ENCODE measurements at regions not wholly inside any gene's neighbourhood (a gene's known extent, or its start where the extent isn't known, plus 50 kb on each side); places are given as distances from the start of the nearest gene placed in this dataset.

DNA sequence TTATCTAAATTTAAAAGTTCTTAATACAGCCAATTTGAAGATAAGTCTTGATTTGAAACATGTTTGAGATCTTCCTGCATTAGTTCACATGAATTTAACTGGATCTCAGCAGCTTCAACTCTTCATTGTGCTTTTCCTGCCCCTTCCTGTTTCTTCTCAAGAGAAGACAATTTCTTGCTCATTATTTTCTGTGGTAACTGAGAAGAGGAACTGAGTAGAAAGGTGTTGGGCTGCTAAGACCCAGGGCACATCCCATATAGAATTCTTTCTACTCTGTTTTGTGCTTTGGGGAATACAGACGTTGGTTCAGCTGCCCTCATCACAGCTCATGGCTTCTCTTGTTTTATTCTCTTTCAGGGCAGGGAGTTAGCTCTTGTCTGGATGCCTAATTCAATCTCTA lies 110.2 kb downstream of the SNAPC1 start:
- no peak overlapping the region for H3K18ac ChIP-seq (ENCODE audit: low read depth in 1 of 2, low read length in 2 of 2)
- peaks cover 20% of the 10 kb centered on the region for H3K9me3 ChIP-seq (ENCODE audit: control insufficient read depth, low read length)
- no peak overlapping the region for H3K23ac ChIP-seq (ENCODE audit: low read length in 2 of 2)
- H2BK12ac ChIP-seq (ENCODE audit: low read length in 2 of 2): no peak overlapping the region
- no peak overlapping the region for H4K91ac ChIP-seq (ENCODE audit: low read length)
- H3K14ac ChIP-seq (ENCODE audit: low read length in 2 of 2): no peak overlapping the region
- no peak overlapping the region for H2AK5ac ChIP-seq (ENCODE audit: low read length, severe bottlenecking)
- H4K8ac ChIP-seq (ENCODE audit: low read length): no peak overlapping the region
- H3K36me3 ChIP-seq (ENCODE audit: control insufficient read depth in 1 of 2, insufficient read depth in 2 of 2, low read depth in 1 of 2, low read length in 2 of 2): no peaks in the 10 kb centered on the region
- WGBS: no CpG with 5 or more reads among the region's 1 CpG
- no peak overlapping the region for H3K9ac ChIP-seq (ENCODE audit: low read length)
- H3K4me2 ChIP-seq (ENCODE audit: low read length, poor library complexity, severe bottlenecking): no peak overlapping the region
- H3K27ac ChIP-seq (ENCODE audit: low read length, poor library complexity, severe bottlenecking): no peak overlapping the region
- no peak overlapping the region for H2BK5ac ChIP-seq (ENCODE audit: low read depth, low read length, poor library complexity, severe bottlenecking)
- no peak overlapping the region for H2BK120ac ChIP-seq (ENCODE audit: low read depth, low read length)
- no peaks in the 10 kb centered on the region for H3K79me1 ChIP-seq (replicated peaks; ENCODE audit: low read length, poor library complexity, severe bottlenecking)
- no peak overlapping the region for H3K4ac ChIP-seq (ENCODE audit: low read depth in 1 of 2, low read length in 2 of 2)
- H3K4me3 ChIP-seq (ENCODE audit: insufficient read depth in 1 of 2, low read depth in 1 of 2, low read length in 2 of 2): no peak overlapping the region
- DNase-seq: no peak
- H3K27me3 ChIP-seq (ENCODE audit: control insufficient read depth in 1 of 2, insufficient read depth in 1 of 2, low read length in 2 of 2): peaks cover 5 to 10% of the 10 kb centered on the region in 2 experiments
- H2AFZ ChIP-seq (ENCODE audit: low read depth, low read length): no peak overlapping the region
- no peak overlapping the region for H2BK15ac ChIP-seq (ENCODE audit: low read depth, poor library complexity, severe bottlenecking)
- no peaks in the 10 kb centered on the region for H3K4me1 ChIP-seq (ENCODE audit: control insufficient read depth, insufficient read depth, low read depth, low read length)

DNA sequence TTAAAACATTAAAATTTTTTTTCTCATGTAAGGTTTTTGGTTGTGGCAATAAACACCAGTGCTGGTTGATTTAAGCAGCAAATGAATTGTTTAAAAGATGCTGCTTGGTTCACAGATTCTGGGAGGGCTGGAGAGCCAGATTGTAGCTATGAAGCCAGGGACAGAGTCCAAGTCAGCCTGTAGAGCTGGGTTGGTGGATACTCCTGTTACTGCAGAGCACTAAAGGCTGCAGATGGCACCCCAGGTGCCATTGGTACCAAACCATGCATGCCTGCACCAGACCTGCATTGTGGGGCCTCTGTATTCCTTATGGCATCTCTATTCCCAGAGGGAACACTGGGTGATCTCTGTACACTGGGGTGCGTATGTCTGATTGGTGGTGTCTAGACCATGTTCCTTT lies 113.3 kb downstream of the SNAPC1 start:
- no peak overlapping the region for H3K14ac ChIP-seq (ENCODE audit: low read length in 2 of 2)
- H3K4ac ChIP-seq (ENCODE audit: low read depth in 1 of 2, low read length in 2 of 2): no peak overlapping the region
- H3K79me1 ChIP-seq (replicated peaks; ENCODE audit: low read length, poor library complexity, severe bottlenecking): no peaks in the 10 kb centered on the region
- no peak overlapping the region for H2AFZ ChIP-seq (ENCODE audit: low read depth, low read length)
- H4K91ac ChIP-seq (ENCODE audit: low read length): no peak overlapping the region
- H3K4me3 ChIP-seq (ENCODE audit: insufficient read depth in 1 of 2, low read depth in 1 of 2, low read length in 2 of 2): no peak overlapping the region
- H3K4me1 ChIP-seq (ENCODE audit: control insufficient read depth, insufficient read depth, low read depth, low read length): no peaks in the 10 kb centered on the region
- H3K27ac ChIP-seq (ENCODE audit: low read length, poor library complexity, severe bottlenecking): no peak overlapping the region
- no peak overlapping the region for H3K23ac ChIP-seq (ENCODE audit: low read length in 2 of 2)
- H3K27me3 ChIP-seq (ENCODE audit: control insufficient read depth in 1 of 2, insufficient read depth in 1 of 2, low read length in 2 of 2): peaks cover 12 to 16% of the 10 kb centered on the region in 2 experiments
- H3K9ac ChIP-seq (ENCODE audit: low read length): no peak overlapping the region
- no peak overlapping the region for H2BK120ac ChIP-seq (ENCODE audit: low read depth, low read length)
- H3K18ac ChIP-seq (ENCODE audit: low read depth in 1 of 2, low read length in 2 of 2): no peak overlapping the region
- H2BK15ac ChIP-seq (ENCODE audit: low read depth, poor library complexity, severe bottlenecking): no peak overlapping the region
- WGBS: 94% methylated on average over 1 of the region's 1 CpG
- H2BK5ac ChIP-seq (ENCODE audit: low read depth, low read length, poor library complexity, severe bottlenecking): no peak overlapping the region
- peaks cover 9% of the 10 kb centered on the region for H3K9me3 ChIP-seq (ENCODE audit: control insufficient read depth, low read length)
- H3K36me3 ChIP-seq (ENCODE audit: control insufficient read depth in 1 of 2, insufficient read depth in 2 of 2, low read depth in 1 of 2, low read length in 2 of 2): no peaks in the 10 kb centered on the region
- H2AK5ac ChIP-seq (ENCODE audit: low read length, severe bottlenecking): no peak overlapping the region
- H2BK12ac ChIP-seq (ENCODE audit: low read length in 2 of 2): no peak overlapping the region
- no peak for DNase-seq
- H4K8ac ChIP-seq (ENCODE audit: low read length): no peak overlapping the region
- no peak overlapping the region for H3K4me2 ChIP-seq (ENCODE audit: low read length, poor library complexity, severe bottlenecking)

DNA sequence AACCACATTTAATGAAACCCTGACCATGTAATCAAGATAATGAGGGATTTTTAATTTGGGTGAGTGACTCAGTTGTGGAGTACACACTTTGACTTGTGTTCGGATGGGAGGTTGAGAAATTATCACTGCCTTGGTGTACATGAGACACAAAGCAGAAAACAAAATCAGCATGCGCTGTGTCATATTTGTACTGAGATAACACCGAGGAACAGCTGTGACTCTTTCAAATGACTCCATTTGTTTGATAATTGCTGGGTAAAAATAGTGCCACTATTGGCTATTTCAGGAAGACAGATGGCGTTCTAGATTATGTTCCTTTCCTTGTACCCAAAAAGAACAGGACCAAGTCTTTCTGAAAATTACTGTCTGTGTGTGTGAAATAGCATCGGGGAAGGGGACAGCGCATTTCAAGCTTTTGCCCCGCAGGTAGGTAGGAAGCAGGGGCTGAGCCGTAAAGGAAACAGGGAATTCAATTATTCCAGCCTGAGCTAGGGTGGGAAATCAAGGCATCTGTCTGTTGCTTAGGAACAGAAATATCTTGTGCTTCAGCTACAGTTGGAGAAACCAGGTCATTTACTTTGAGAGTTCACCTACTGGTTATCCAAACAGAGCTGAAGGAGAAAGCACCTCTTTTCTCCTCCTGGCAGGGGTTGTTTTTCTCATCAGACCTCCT lies 114.3 kb downstream of the SNAPC1 start:
- no peak overlapping the region for H3K14ac ChIP-seq (ENCODE audit: low read length in 2 of 2)
- H3K4me2 ChIP-seq (ENCODE audit: low read length, poor library complexity, severe bottlenecking): no peak overlapping the region
- no peak for DNase-seq
- H3K9me3 ChIP-seq (ENCODE audit: control insufficient read depth, low read length): no peaks in the 10 kb centered on the region
- peaks cover 12 to 20% of the 10 kb centered on the region in 2 experiments for H3K27me3 ChIP-seq (ENCODE audit: control insufficient read depth in 1 of 2, insufficient read depth in 1 of 2, low read length in 2 of 2)
- H2AK5ac ChIP-seq (ENCODE audit: low read length, severe bottlenecking): no peak overlapping the region
- H3K4me3 ChIP-seq (ENCODE audit: insufficient read depth in 1 of 2, low read depth in 1 of 2, low read length in 2 of 2): no peak overlapping the region
- no peaks in the 10 kb centered on the region for H3K36me3 ChIP-seq (ENCODE audit: control insufficient read depth in 1 of 2, insufficient read depth in 2 of 2, low read depth in 1 of 2, low read length in 2 of 2)
- H4K91ac ChIP-seq (ENCODE audit: low read length): no peak overlapping the region
- no peak overlapping the region for H4K8ac ChIP-seq (ENCODE audit: low read length)
- no peaks in the 10 kb centered on the region for H3K79me1 ChIP-seq (replicated peaks; ENCODE audit: low read length, poor library complexity, severe bottlenecking)
- no peak overlapping the region for H2BK120ac ChIP-seq (ENCODE audit: low read depth, low read length)
- no peaks in the 10 kb centered on the region for H3K4me1 ChIP-seq (ENCODE audit: control insufficient read depth, insufficient read depth, low read depth, low read length)
- no peak overlapping the region for H3K4ac ChIP-seq (ENCODE audit: low read depth in 1 of 2, low read length in 2 of 2)
- H3K23ac ChIP-seq (ENCODE audit: low read length in 2 of 2): no peak overlapping the region
- no peak overlapping the region for H2BK5ac ChIP-seq (ENCODE audit: low read depth, low read length, poor library complexity, severe bottlenecking)
- H3K18ac ChIP-seq (ENCODE audit: low read depth in 1 of 2, low read length in 2 of 2): no peak overlapping the region
- no peak overlapping the region for H2BK12ac ChIP-seq (ENCODE audit: low read length in 2 of 2)
- WGBS: 86% methylated on average over 8 of the region's 8 CpGs
- no peak overlapping the region for H2BK15ac ChIP-seq (ENCODE audit: low read depth, poor library complexity, severe bottlenecking)
- H3K27ac ChIP-seq (ENCODE audit: low read length, poor library complexity, severe bottlenecking): no peak overlapping the region
- H2AFZ ChIP-seq (ENCODE audit: low read depth, low read length): no peak overlapping the region
- no peak overlapping the region for H3K9ac ChIP-seq (ENCODE audit: low read length)

DNA sequence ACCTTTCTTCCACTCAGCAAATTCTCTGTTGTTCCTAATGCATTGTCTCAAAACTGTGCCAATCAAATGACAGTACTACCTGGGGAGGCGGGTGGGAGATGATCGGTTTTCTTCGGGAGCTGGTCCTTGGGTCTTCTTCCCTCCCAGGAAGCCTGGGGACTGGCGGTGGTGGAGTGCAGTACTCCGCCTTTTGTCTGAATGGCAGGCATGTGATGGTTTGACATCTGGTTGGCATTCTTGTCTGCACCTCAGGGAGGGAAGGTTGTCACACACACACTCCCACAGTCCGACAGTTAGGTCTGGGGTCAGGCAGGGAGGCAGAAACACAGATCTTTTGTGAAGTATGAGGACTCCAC lies 114.8 kb downstream of the SNAPC1 start:
- no peaks in the 10 kb centered on the region for H3K79me1 ChIP-seq (replicated peaks; ENCODE audit: low read length, poor library complexity, severe bottlenecking)
- H2BK5ac ChIP-seq (ENCODE audit: low read depth, low read length, poor library complexity, severe bottlenecking): no peak overlapping the region
- H2AK5ac ChIP-seq (ENCODE audit: low read length, severe bottlenecking): no peak overlapping the region
- no peak overlapping the region for H2BK15ac ChIP-seq (ENCODE audit: low read depth, poor library complexity, severe bottlenecking)
- no peak overlapping the region for H3K23ac ChIP-seq (ENCODE audit: low read length in 2 of 2)
- H3K18ac ChIP-seq (ENCODE audit: low read depth in 1 of 2, low read length in 2 of 2): no peak overlapping the region
- 93% methylated on average over 6 of the region's 6 CpGs for WGBS
- no peak overlapping the region for H3K4ac ChIP-seq (ENCODE audit: low read depth in 1 of 2, low read length in 2 of 2)
- H3K27ac ChIP-seq (ENCODE audit: low read length, poor library complexity, severe bottlenecking): no peak overlapping the region
- no peak overlapping the region for H3K9ac ChIP-seq (ENCODE audit: low read length)
- no peak overlapping the region for H3K14ac ChIP-seq (ENCODE audit: low read length in 2 of 2)
- peaks cover 12 to 22% of the 10 kb centered on the region in 2 experiments for H3K27me3 ChIP-seq (ENCODE audit: control insufficient read depth in 1 of 2, insufficient read depth in 1 of 2, low read length in 2 of 2)
- H2BK120ac ChIP-seq (ENCODE audit: low read depth, low read length): no peak overlapping the region
- H3K9me3 ChIP-seq (ENCODE audit: control insufficient read depth, low read length): no peaks in the 10 kb centered on the region
- no peak overlapping the region for H3K4me3 ChIP-seq (ENCODE audit: insufficient read depth in 1 of 2, low read depth in 1 of 2, low read length in 2 of 2)
- no peak overlapping the region for H4K91ac ChIP-seq (ENCODE audit: low read length)
- H2AFZ ChIP-seq (ENCODE audit: low read depth, low read length): no peak overlapping the region
- H4K8ac ChIP-seq (ENCODE audit: low read length): no peak overlapping the region
- no peak for DNase-seq
- H3K4me1 ChIP-seq (ENCODE audit: control insufficient read depth, insufficient read depth, low read depth, low read length): no peaks in the 10 kb centered on the region
- no peaks in the 10 kb centered on the region for H3K36me3 ChIP-seq (ENCODE audit: control insufficient read depth in 1 of 2, insufficient read depth in 2 of 2, low read depth in 1 of 2, low read length in 2 of 2)
- H3K4me2 ChIP-seq (ENCODE audit: low read length, poor library complexity, severe bottlenecking): no peak overlapping the region
- no peak overlapping the region for H2BK12ac ChIP-seq (ENCODE audit: low read length in 2 of 2)

All from mesenchymal stem cell (in vitro differentiated cells and primary cell).